Activated naive CD8-positive, alpha-beta T cell treated with anti-CD3 and anti-CD28 coated beads, Interleukin-2, amount 10 ng/mL, durations not matched to agents 7 days and 5 days (primary cell): ENCODE measurements at regions not wholly inside any gene's neighbourhood (a gene's known extent, or its start where the extent isn't known, plus 50 kb on each side); places are given as distances from the start of the nearest gene placed in this dataset.
"Not testable (repeated sequence)": the region's sequence is repeated elsewhere in the genome, so short reads cannot be mapped to it uniquely, and the experiment has no call there.

Experiments
- ATAC-seq: fragments of 150-1000 bp; cut with Tn5 transposase; one replicate; pipeline ENCODE4 v1.10.0; 2021; ENCODE audit warnings: low read depth, moderate library complexity
- POLR2A ChIA-PET: fragments of 350-600 bp; sonication (Branson Sonifier 250); formaldehyde crosslinking; loops from one replicate; lab custom pipeline; 2021; ENCODE audit warnings: antibody characterized with exemption; lab: Charles Lee
- DNase-seq: peaks from one replicate; pipeline ENCODE4 v3.0.0; 2021
- H3K27ac Mint-ChIP-seq: one replicate; pipeline ENCODE4 v1.8.0; 2022; ENCODE audit warnings: mild to moderate bottlenecking, mixed read lengths
- H3K27me3 Mint-ChIP-seq: one replicate; pipeline ENCODE4 v1.8.0; 2022; ENCODE audit warnings: mild to moderate bottlenecking, moderate library complexity, mixed read lengths
- H3K36me3 Mint-ChIP-seq: one replicate; pipeline ENCODE4 v1.8.0; 2021; ENCODE audit warnings: mild to moderate bottlenecking, mixed read lengths
- H3K4me1 Mint-ChIP-seq: one replicate; pipeline ENCODE4 v1.8.0; 2021; ENCODE audit warnings: mixed read lengths
- H3K4me3 Mint-ChIP-seq: one replicate; pipeline ENCODE4 v1.8.0; 2022; ENCODE audit warnings: mild to moderate bottlenecking, moderate library complexity, mixed read lengths
- H3K9me3 Mint-ChIP-seq: one replicate; pipeline ENCODE4 v1.8.0; 2021; ENCODE audit warnings: mixed read lengths

GRCh38 chr1:58249388-58249736, 297.2 kb downstream of the OMA1 start:
- Mint-ChIP-seq H3K4me3 (peak overlapping the region; percentile 48), H3K27me3 (peaks cover 29% of the 10 kb centered on the region), H3K27ac (no peak overlapping the region), H3K36me3 (no peaks in the 10 kb centered on the region), H3K9me3 (no peaks in the 10 kb centered on the region), H3K4me1 (peaks cover 2% of the 10 kb centered on the region)
- DNase-seq: no peak
- POLR2A ChIA-PET: no interaction called here
- ATAC-seq: no peak

DNA sequence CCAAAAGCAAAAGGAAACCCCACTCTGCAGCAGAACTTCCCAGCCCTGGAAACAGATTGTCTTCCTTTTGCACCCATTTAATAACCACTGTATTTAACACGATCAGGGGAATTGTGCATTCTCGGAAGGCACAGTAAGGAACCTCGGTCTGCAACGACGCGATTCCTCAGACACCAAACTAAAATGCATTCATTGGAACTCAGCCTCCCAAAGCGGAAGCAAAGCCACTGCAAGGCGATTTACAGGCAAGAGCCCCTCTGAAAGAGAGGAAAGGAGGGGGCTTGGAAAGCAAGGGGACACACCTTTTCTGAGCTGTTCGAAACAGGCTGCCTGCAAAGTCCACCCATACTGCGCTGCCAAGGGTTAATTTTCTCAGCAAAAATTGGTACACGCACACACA, 297.7 kb downstream of the OMA1 start:
- peaks cover 2% of the 10 kb centered on the region for H3K4me1 Mint-ChIP-seq
- H3K4me3 Mint-ChIP-seq: peak overlapping the region; percentile 23
- H3K27me3 Mint-ChIP-seq: peaks cover 29% of the 10 kb centered on the region
- no peaks in the 10 kb centered on the region for H3K36me3 Mint-ChIP-seq
- ATAC-seq: no peak
- no peak overlapping the region for H3K27ac Mint-ChIP-seq
- no peak for DNase-seq
- H3K9me3 Mint-ChIP-seq: no peaks in the 10 kb centered on the region
- POLR2A ChIA-PET: no interaction called here

- no peak overlapping the region for H3K4me3 Mint-ChIP-seq
- H3K36me3 Mint-ChIP-seq: no peaks in the 10 kb centered on the region
- H3K4me1 Mint-ChIP-seq: peaks cover 2% of the 10 kb centered on the region
- H3K27me3 Mint-ChIP-seq: peaks cover 29% of the 10 kb centered on the region
- POLR2A ChIA-PET: no interaction called here
- no peak for DNase-seq
- no peak for ATAC-seq
- no peak overlapping the region for H3K27ac Mint-ChIP-seq
- H3K9me3 Mint-ChIP-seq: no peaks in the 10 kb centered on the region
Measured at GRCh38 chr1:58248072-58248471, 298.5 kb downstream of the OMA1 start.

DNA sequence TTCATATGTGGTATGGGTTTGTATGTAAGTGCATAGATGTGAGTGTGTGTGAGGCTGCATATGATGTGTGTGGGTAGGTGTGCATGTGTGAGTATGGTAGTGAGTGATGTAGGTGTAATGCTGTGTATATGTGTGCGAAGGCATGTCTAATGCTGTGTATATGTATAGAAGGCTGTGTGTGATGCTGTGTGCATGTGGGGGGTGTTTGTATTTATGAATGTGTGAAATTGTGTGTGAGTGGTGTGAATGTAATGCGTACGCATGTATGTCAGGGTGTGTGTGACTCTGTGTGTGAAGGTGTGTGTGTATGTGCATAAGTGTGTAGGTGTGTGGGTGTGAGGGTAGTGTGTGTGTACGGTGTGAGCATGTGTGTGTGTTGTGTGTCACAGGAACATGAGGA, 300.0 kb downstream of the OMA1 start:
- H3K4me1 Mint-ChIP-seq: peaks cover 2% of the 10 kb centered on the region
- POLR2A ChIA-PET: no interaction called here
- ATAC-seq (no peak), DNase-seq (no peak)
- no peak overlapping the region for H3K27ac Mint-ChIP-seq
- no peaks in the 10 kb centered on the region for H3K9me3 Mint-ChIP-seq
- H3K4me3 Mint-ChIP-seq: no peak overlapping the region
- H3K27me3 Mint-ChIP-seq: peaks cover 29% of the 10 kb centered on the region
- H3K36me3 Mint-ChIP-seq: no peaks in the 10 kb centered on the region

GRCh38 chr1:58244872-58245271, 301.7 kb downstream of the OMA1 start:
- POLR2A ChIA-PET: interaction anchor here (0.5 kb wide), 1 partner anchor 189 kb away, joined by 4 read pairs; no protein-coding TSS in a partner anchor
- H3K4me3 Mint-ChIP-seq: no peak overlapping the region
- H3K36me3 Mint-ChIP-seq: no peaks in the 10 kb centered on the region
- DNase-seq (no peak), ATAC-seq (no peak)
- no peak overlapping the region for H3K27ac Mint-ChIP-seq
- H3K4me1 Mint-ChIP-seq: peaks cover 2% of the 10 kb centered on the region
- no peaks in the 10 kb centered on the region for H3K9me3 Mint-ChIP-seq
- peaks cover 23% of the 10 kb centered on the region for H3K27me3 Mint-ChIP-seq

GRCh38 chr1:58238846-58239245, 307.7 kb downstream of the OMA1 start:
- DNase-seq: no peak
- Mint-ChIP-seq H3K27me3 (peaks cover 2% of the 10 kb centered on the region), H3K4me1 (no peaks in the 10 kb centered on the region), H3K27ac (no peak overlapping the region), H3K36me3 (no peaks in the 10 kb centered on the region), H3K9me3 (no peaks in the 10 kb centered on the region), H3K4me3 (no peak overlapping the region)
- POLR2A ChIA-PET: no interaction called here
- ATAC-seq: no peak

- no peaks in the 10 kb centered on the region for H3K9me3 Mint-ChIP-seq
- no peak for ATAC-seq
Measured at GRCh38 chr1:58233729-58234128, 312.8 kb downstream of the OMA1 start.

DNA sequence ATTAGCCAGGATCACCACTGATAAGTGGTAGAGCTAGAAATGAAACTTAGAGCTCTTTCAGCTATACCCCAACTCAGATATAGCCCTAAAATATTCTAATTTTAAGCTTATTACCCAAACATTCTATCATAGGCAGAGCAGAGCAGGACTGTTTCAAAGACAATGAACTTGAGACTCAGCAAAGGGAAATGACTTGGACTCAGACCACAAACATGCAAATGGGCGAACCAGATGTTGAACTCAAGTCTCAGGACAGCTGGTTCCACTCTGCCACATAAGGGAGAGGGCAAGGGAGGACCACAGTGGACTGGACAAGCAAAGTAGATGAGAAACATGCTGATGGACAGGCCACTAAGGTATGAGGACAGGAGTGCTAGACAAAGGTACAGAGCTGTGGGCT, 315.3 kb downstream of the OMA1 start:
- Mint-ChIP-seq H3K4me3 (no peak overlapping the region), H3K4me1 (no peaks in the 10 kb centered on the region), H3K9me3 (no peaks in the 10 kb centered on the region), H3K27me3 (peaks cover 2% of the 10 kb centered on the region), H3K27ac (no peak overlapping the region), H3K36me3 (no peaks in the 10 kb centered on the region)
- no peak for ATAC-seq
- no peak for DNase-seq
- POLR2A ChIA-PET: no interaction called here

More at GRCh38 chr1:58233729-58234128, 312.8 kb downstream of the OMA1 start:
- Mint-ChIP-seq H3K27me3 (peaks cover 2% of the 10 kb centered on the region), H3K36me3 (no peaks in the 10 kb centered on the region), H3K27ac (no peak overlapping the region), H3K4me3 (no peak overlapping the region), H3K4me1 (no peaks in the 10 kb centered on the region)
- no peak for DNase-seq
- POLR2A ChIA-PET: no interaction called here

- Mint-ChIP-seq H3K27me3 (peaks cover 2% of the 10 kb centered on the region), H3K27ac (no peak overlapping the region), H3K36me3 (no peaks in the 10 kb centered on the region), H3K9me3 (no peaks in the 10 kb centered on the region), H3K4me1 (no peaks in the 10 kb centered on the region), H3K4me3 (no peak overlapping the region)
- ATAC-seq: no peak
- no peak for DNase-seq
- POLR2A ChIA-PET: no interaction called here
Measured at GRCh38 chr1:58227604-58228003, 318.9 kb downstream of the OMA1 start.

DNA sequence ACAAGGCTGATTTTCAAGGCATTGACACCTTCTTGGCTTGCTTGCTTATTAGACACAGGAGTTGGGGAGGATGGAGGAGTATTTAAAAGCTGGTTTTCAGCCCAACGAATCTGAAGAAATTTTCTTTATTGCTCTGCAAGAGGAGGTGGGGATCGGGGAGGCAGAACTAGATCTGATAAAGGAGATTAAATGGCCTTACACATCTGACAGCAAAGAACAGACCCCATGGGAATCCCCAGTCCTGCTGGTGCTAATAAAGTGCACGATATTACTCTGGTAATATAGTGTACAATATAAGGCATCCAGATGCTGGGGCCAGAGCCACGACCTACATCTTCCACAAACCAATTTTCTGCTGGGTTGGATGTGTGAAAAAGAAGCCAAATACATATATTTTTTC, 323.0 kb downstream of the OMA1 start:
- no peaks in the 10 kb centered on the region for H3K36me3 Mint-ChIP-seq
- H3K4me3 Mint-ChIP-seq: no peak overlapping the region
- ATAC-seq: no peak
- no peak for DNase-seq
- H3K27me3 Mint-ChIP-seq: no peaks in the 10 kb centered on the region
- no peaks in the 10 kb centered on the region for H3K4me1 Mint-ChIP-seq
- H3K9me3 Mint-ChIP-seq: no peaks in the 10 kb centered on the region
- no peak overlapping the region for H3K27ac Mint-ChIP-seq
- POLR2A ChIA-PET: no interaction called here

GRCh38 chr1:58220836-58221472, 325.6 kb downstream of the OMA1 start:
- H3K36me3 Mint-ChIP-seq: no peaks in the 10 kb centered on the region

DNA sequence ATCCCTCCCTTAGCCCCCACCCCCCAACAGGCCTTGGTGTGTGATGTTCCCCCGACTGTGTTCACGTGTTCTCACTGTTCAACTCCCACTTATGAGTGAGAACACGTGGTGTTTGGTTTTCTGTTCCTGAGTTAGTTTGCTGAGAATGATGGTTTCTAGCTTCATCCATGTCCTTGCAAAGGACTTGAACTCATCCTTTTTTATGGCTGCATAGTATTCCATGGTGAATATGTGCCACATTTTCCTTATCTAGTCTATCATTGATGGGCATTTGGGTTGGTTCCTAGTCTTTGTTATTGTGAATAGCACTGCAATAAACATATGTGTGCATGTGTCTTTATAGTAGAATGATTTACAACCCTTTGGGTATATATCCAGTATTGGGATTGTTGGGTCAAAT, 330.4 kb downstream of the OMA1 start:
- H3K27ac Mint-ChIP-seq, H3K4me1 Mint-ChIP-seq, H3K36me3 Mint-ChIP-seq, DNase-seq, H3K9me3 Mint-ChIP-seq, ATAC-seq, H3K27me3 Mint-ChIP-seq, H3K4me3 Mint-ChIP-seq, POLR2A ChIA-PET: not testable (repeated sequence)

More at GRCh38 chr1:58220836-58221472, 325.6 kb downstream of the OMA1 start:
- ATAC-seq (no peak), DNase-seq (no peak)
- Mint-ChIP-seq H3K4me1 (no peaks in the 10 kb centered on the region), H3K27ac (no peak overlapping the region), H3K9me3 (no peaks in the 10 kb centered on the region), H3K27me3 (no peaks in the 10 kb centered on the region), H3K4me3 (no peak overlapping the region)
- POLR2A ChIA-PET: no interaction called here

- POLR2A ChIA-PET: no interaction called here
- ATAC-seq: no peak
- Mint-ChIP-seq H3K9me3 (no peaks in the 10 kb centered on the region), H3K36me3 (no peaks in the 10 kb centered on the region), H3K27ac (no peak overlapping the region), H3K27me3 (no peaks in the 10 kb centered on the region), H3K4me3 (no peak overlapping the region), H3K4me1 (no peaks in the 10 kb centered on the region)
- DNase-seq: no peak
Measured at GRCh38 chr1:58214674-58215073, 331.9 kb downstream of the OMA1 start.

DNA sequence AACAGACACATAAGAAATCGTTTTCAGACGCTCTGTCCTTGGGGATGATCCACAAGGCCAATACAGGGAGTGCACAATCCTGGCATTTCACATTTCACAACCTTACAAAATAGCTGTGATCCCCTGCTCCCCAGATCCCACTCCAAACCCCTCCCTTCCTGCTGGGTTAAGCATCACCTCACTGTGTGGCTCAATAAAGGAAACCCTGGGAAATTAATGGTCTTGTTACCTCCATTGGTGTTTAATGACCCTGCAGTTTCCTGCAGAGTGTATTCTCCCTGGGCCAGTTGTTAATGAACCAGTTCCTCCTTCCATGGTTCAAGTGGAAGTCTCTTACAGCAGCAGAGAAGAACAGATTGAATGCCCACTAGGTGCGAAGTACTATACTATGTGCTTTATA, 334.7 kb downstream of the OMA1 start:
- DNase-seq: no peak
- no peaks in the 10 kb centered on the region for H3K36me3 Mint-ChIP-seq
- H3K27ac Mint-ChIP-seq: no peak overlapping the region
- H3K27me3 Mint-ChIP-seq: no peaks in the 10 kb centered on the region
- no peaks in the 10 kb centered on the region for H3K4me1 Mint-ChIP-seq
- no peaks in the 10 kb centered on the region for H3K9me3 Mint-ChIP-seq
- H3K4me3 Mint-ChIP-seq: no peak overlapping the region
- POLR2A ChIA-PET: no interaction called here
- ATAC-seq: no peak

DNA sequence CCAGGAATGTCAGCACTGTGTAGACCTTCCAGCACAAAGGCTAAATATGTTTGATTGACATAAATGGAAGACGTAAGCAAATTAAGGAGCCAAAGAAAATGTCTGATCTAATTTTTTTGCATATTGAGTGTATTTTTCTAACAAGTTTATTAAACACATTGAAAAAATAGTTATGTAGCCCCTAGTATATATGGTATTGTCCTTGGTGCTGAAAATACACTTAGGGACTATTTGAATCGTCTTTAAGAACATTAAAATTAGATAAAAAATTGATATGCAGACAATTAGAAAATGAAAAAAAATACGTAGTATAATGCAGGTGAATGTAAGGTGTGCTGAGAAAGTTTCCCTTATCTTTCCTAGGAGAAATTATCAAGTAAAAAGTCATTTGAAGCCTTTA, 337.0 kb downstream of the OMA1 start:
- Mint-ChIP-seq H3K4me3 (no peak overlapping the region), H3K27ac (no peak overlapping the region), H3K27me3 (no peaks in the 10 kb centered on the region), H3K4me1 (no peaks in the 10 kb centered on the region), H3K9me3 (no peaks in the 10 kb centered on the region), H3K36me3 (no peaks in the 10 kb centered on the region)
- POLR2A ChIA-PET: no interaction called here
- ATAC-seq (no peak), DNase-seq (no peak)
